Trophoblast cell (in vitro differentiated cells and primary cell): ENCODE measurements at regions not wholly inside any gene's neighbourhood (a gene's known extent, or its start where the extent isn't known, plus 50 kb on each side); places are given as distances from the start of the nearest gene placed in this dataset.

Source experiments
- DNase-seq, 2 donors: peaks; one replicate each; pipeline ENCODE4 v3.0.0-alpha.2; 2016
- H2AFZ ChIP-seq: 2 replicates; pipeline ENCODE4 v1.6.1; 2013; ENCODE audit warnings: low read length, moderate library complexity, mild to moderate bottlenecking; ENCODE audit not compliant: insufficient read depth, poor library complexity
- H2AK5ac ChIP-seq: 2 replicates; pipeline ENCODE4 v1.6.1; 2013; ENCODE audit warnings: mild to moderate bottlenecking, low read length
- H2BK120ac ChIP-seq: 2 replicates; pipeline ENCODE4 v1.6.1; 2013; ENCODE audit warnings: low read length, mild to moderate bottlenecking, moderate library complexity; ENCODE audit not compliant: insufficient read depth, poor library complexity
- H2BK12ac ChIP-seq: 2 replicates; pipeline ENCODE4 v1.6.1; 2013; ENCODE audit warnings: mild to moderate bottlenecking, low read length, moderate library complexity
- H2BK5ac ChIP-seq: 2 replicates; pipeline ENCODE4 v1.6.1; 2013; ENCODE audit warnings: low read length, low read depth, moderate library complexity, mild to moderate bottlenecking; ENCODE audit not compliant: poor library complexity
- H3K14ac ChIP-seq: 2 replicates; pipeline ENCODE4 v1.6.1; 2013; ENCODE audit warnings: mild to moderate bottlenecking, low read length
- H3K18ac ChIP-seq: 2 replicates; pipeline ENCODE4 v1.6.1; 2013; ENCODE audit warnings: mild to moderate bottlenecking, low read length
- H3K23ac ChIP-seq: 2 replicates; pipeline ENCODE4 v1.6.1; 2013; ENCODE audit warnings: low read length
- H3K27ac ChIP-seq: 2 replicates; pipeline ENCODE4 v1.5.1; 2013; ENCODE audit warnings: low read depth, mild to moderate bottlenecking, inconsistent platforms, low read length, moderate library complexity
- H3K27me3 ChIP-seq: 2 replicates; pipeline ENCODE4 v1.6.1; 2013; ENCODE audit warnings: inconsistent platforms, mild to moderate bottlenecking, low read length, moderate library complexity; ENCODE audit not compliant: insufficient read depth
- H3K36me3 ChIP-seq, 2 experiments: 1 replicate in 1 of 2; 2 replicates in 1 of 2; pipeline ENCODE4 v1.6.1; 2013; ENCODE audit warnings: low read length in 2 of 2, mild to moderate bottlenecking in 2 of 2, moderate library complexity in 1 of 2; ENCODE audit not compliant: insufficient read depth in 2 of 2, control insufficient read depth in 1 of 2
- H3K4ac ChIP-seq: 2 replicates; pipeline ENCODE4 v1.6.1; 2013; ENCODE audit warnings: low read depth, mild to moderate bottlenecking, low read length, moderate library complexity
- H3K4me1 ChIP-seq, 2 experiments: 1 replicate in 1 of 2; 2 replicates in 1 of 2; pipeline ENCODE4 v1.6.1; 2013; ENCODE audit warnings: low read length in 2 of 2, mild to moderate bottlenecking in 2 of 2, moderate library complexity in 1 of 2; ENCODE audit not compliant: insufficient read depth in 2 of 2, control insufficient read depth in 1 of 2
- H3K4me2 ChIP-seq: 2 replicates; pipeline ENCODE4 v1.6.1; 2013; ENCODE audit warnings: inconsistent platforms, mild to moderate bottlenecking, low read length, moderate library complexity
- H3K4me3 ChIP-seq: 2 replicates; pipeline ENCODE4 v1.5.1; 2013; ENCODE audit warnings: mild to moderate bottlenecking, low read depth, low read length, inconsistent platforms
- H3K79me1 ChIP-seq: one replicate; pipeline ENCODE4 v1.6.1; 2013; ENCODE audit warnings: low read length
- H3K79me2 ChIP-seq: 2 replicates; pipeline ENCODE4 v1.6.1; 2013; ENCODE audit warnings: low read length, mild to moderate bottlenecking; ENCODE audit not compliant: control insufficient read depth, insufficient read depth, poor library complexity
- H3K9ac ChIP-seq: 2 replicates; pipeline ENCODE4 v1.6.1; 2013; ENCODE audit warnings: mild to moderate bottlenecking, low read length
- H3K9me3 ChIP-seq: 2 replicates; pipeline ENCODE4 v1.6.1; 2013; ENCODE audit warnings: low read depth, mild to moderate bottlenecking, control low read depth, inconsistent platforms, low read length; ENCODE audit not compliant: insufficient read depth
- H4K12ac ChIP-seq: 2 replicates; pipeline ENCODE4 v1.6.1; 2013; ENCODE audit warnings: low read depth, mild to moderate bottlenecking, low read length, moderate library complexity
- H4K8ac ChIP-seq: 2 replicates; pipeline ENCODE4 v1.6.1; 2013; ENCODE audit warnings: low read depth, mild to moderate bottlenecking, low read length, moderate library complexity
- H4K91ac ChIP-seq: one replicate; pipeline ENCODE4 v1.6.1; 2013; ENCODE audit warnings: low read depth, mild to moderate bottlenecking, low read length, moderate library complexity
- WGBS: extraction: QIAGEN DNeasy Blood & Tissue Kit; methylation state at CpG from one replicate; pipeline ENCODE4 v1.1.7; 2013; ENCODE audit warnings: missing lambda C conversion rate; ENCODE audit not compliant: insufficient read length, insufficient coverage; ENCODE audit errors: extremely low coverage; 5-methylcytosine and 5-hydroxymethylcytosine counted together

GRCh38 chr13:53336441-53337160 is 308.0 kb downstream of the OLFM4 start:
- H3K4me1 ChIP-seq, result no peaks in the 10 kb centered on the region
- H3K4me2 ChIP-seq, result no peak overlapping the region
- H3K18ac ChIP-seq, result no peak overlapping the region
- no peak overlapping the region for H3K9ac ChIP-seq
- no peak overlapping the region for H2BK12ac ChIP-seq
- no peak overlapping the region for H4K8ac ChIP-seq
- no peak overlapping the region for H4K91ac ChIP-seq
- no peak overlapping the region for H3K27ac ChIP-seq
- no peaks in the 10 kb centered on the region for H3K79me2 ChIP-seq
- no peak for DNase-seq
- H2AFZ ChIP-seq, result no peak overlapping the region
- H3K79me1 ChIP-seq, result no peaks in the 10 kb centered on the region
- no peak overlapping the region for H3K4ac ChIP-seq
- no peak overlapping the region for H4K12ac ChIP-seq
- no peak overlapping the region for H3K4me3 ChIP-seq
- no peaks in the 10 kb centered on the region for H3K27me3 ChIP-seq
- H2AK5ac ChIP-seq, result no peak overlapping the region
- no peak overlapping the region for H3K23ac ChIP-seq
- H3K9me3 ChIP-seq, result no peaks in the 10 kb centered on the region
- no peak overlapping the region for H3K14ac ChIP-seq
- no peaks in the 10 kb centered on the region for H3K36me3 ChIP-seq
- no peak overlapping the region for H2BK120ac ChIP-seq
- H2BK5ac ChIP-seq, result no peak overlapping the region
- WGBS, result no CpG with 5 or more reads among the region's 4 CpGs

GRCh38 chr13:53338760-53339159 is 310.1 kb downstream of the OLFM4 start:
- no peak overlapping the region for H2BK120ac ChIP-seq
- no peak overlapping the region for H4K8ac ChIP-seq
- no peaks in the 10 kb centered on the region for H3K27me3 ChIP-seq
- no peaks in the 10 kb centered on the region for H3K79me1 ChIP-seq
- no peak overlapping the region for H2BK12ac ChIP-seq
- no peak overlapping the region for H2AFZ ChIP-seq
- H3K79me2 ChIP-seq, result no peaks in the 10 kb centered on the region
- H3K23ac ChIP-seq, result no peak overlapping the region
- H3K4me3 ChIP-seq, result no peak overlapping the region
- H3K36me3 ChIP-seq, result no peaks in the 10 kb centered on the region
- H3K18ac ChIP-seq, result no peak overlapping the region
- no peaks in the 10 kb centered on the region for H3K4me1 ChIP-seq
- no peak overlapping the region for H3K4me2 ChIP-seq
- H4K12ac ChIP-seq, result no peak overlapping the region
- H4K91ac ChIP-seq, result no peak overlapping the region
- no peaks in the 10 kb centered on the region for H3K9me3 ChIP-seq
- H2BK5ac ChIP-seq, result no peak overlapping the region
- no peak overlapping the region for H2AK5ac ChIP-seq
- no peak overlapping the region for H3K9ac ChIP-seq
- H3K14ac ChIP-seq, result no peak overlapping the region
- no peak overlapping the region for H3K27ac ChIP-seq
- no peak overlapping the region for H3K4ac ChIP-seq
- DNase-seq, result no peak
- no CpG with 5 or more reads among the region's 3 CpGs for WGBS

- H3K9me3 ChIP-seq, result no peaks in the 10 kb centered on the region
These were observed 312.0 kb downstream of the OLFM4 start for GRCh38 chr13:53340505-53341143.

GRCh38 chr13:53341144-53341510 is 312.5 kb downstream of the OLFM4 start:
- no peak overlapping the region for H4K91ac ChIP-seq
- no peak overlapping the region for H3K23ac ChIP-seq
- no peak overlapping the region for H3K9ac ChIP-seq
- no peak overlapping the region for H2AFZ ChIP-seq
- H3K79me2 ChIP-seq, result no peaks in the 10 kb centered on the region
- no peak overlapping the region for H4K8ac ChIP-seq
- no peaks in the 10 kb centered on the region for H3K4me1 ChIP-seq
- no peak overlapping the region for H3K4me3 ChIP-seq
- no peak overlapping the region for H3K18ac ChIP-seq
- no peaks in the 10 kb centered on the region for H3K9me3 ChIP-seq
- H2BK12ac ChIP-seq, result no peak overlapping the region
- H3K14ac ChIP-seq, result no peak overlapping the region
- no peak overlapping the region for H3K27ac ChIP-seq
- no CpG with 5 or more reads among the region's 3 CpGs for WGBS
- no peak overlapping the region for H2AK5ac ChIP-seq
- H3K4ac ChIP-seq, result no peak overlapping the region
- H3K79me1 ChIP-seq, result no peaks in the 10 kb centered on the region
- H2BK5ac ChIP-seq, result no peak overlapping the region
- H3K4me2 ChIP-seq, result no peak overlapping the region
- no peak overlapping the region for H2BK120ac ChIP-seq
- H3K27me3 ChIP-seq, result no peaks in the 10 kb centered on the region
- peak; percentile 3 to 27 for DNase-seq
- H3K36me3 ChIP-seq, result no peaks in the 10 kb centered on the region
- H4K12ac ChIP-seq, result no peak overlapping the region

More at GRCh38 chr13:53340505-53341143, 312.0 kb downstream of the OLFM4 start:
- Histone ChIP-seq H3K4me3 (no peak overlapping the region), H3K14ac (no peak overlapping the region), H3K36me3 (no peaks in the 10 kb centered on the region), H3K4ac (no peak overlapping the region), H4K12ac (no peak overlapping the region), H2BK12ac (no peak overlapping the region), H3K18ac (no peak overlapping the region), H2BK5ac (no peak overlapping the region), H2AFZ (no peak overlapping the region), H4K91ac (no peak overlapping the region), H4K8ac (no peak overlapping the region), H3K9ac (no peak overlapping the region), H2AK5ac (no peak overlapping the region), H2BK120ac (no peak overlapping the region), H3K4me1 (no peaks in the 10 kb centered on the region), H3K79me1 (no peaks in the 10 kb centered on the region), H3K27me3 (no peaks in the 10 kb centered on the region), H3K27ac (no peak overlapping the region), H3K4me2 (no peak overlapping the region), H3K79me2 (no peaks in the 10 kb centered on the region), H3K23ac (no peak overlapping the region)
- WGBS, result no CpG with 5 or more reads among the region's 1 CpG
- no peak for DNase-seq
